ENCODE measurements at regions not wholly inside any gene's neighbourhood (a gene's known extent, or its start where the extent isn't known, plus 50 kb on each side); places are given as distances from the start of the nearest gene placed in this dataset.

GRCh38 chr21:20311234-20311787 is 686.9 kb upstream of the NCAM2 start:
- no peak for ATAC-seq
- DNase-seq: no peak
- Histone ChIP-seq H3K27me3 (no peaks in the 10 kb centered on the region), H3K9me3 (peaks cover 0 to 27% (median 8%) of the 10 kb centered on the region in 11 donors), H3K27ac (no peak overlapping the region), H3K4me1 (no peaks in the 10 kb centered on the region), H3K4me3 (no peak overlapping the region), H3K36me3 (no peaks in the 10 kb centered on the region)
- WGBS, 2 donors: 71 to 91% methylated on average over 1 of the region's 1 CpG
- no peak for TF ChIP-seq CTCF (IDR thresholded peaks at IDR 0.05)
- intact Hi-C loops (cut with DNase I): no loop called here

- Histone ChIP-seq H3K4me1 (no peaks in the 10 kb centered on the region), H3K36me3 (no peaks in the 10 kb centered on the region), H3K27me3 (no peaks in the 10 kb centered on the region), H3K4me3 (no peak overlapping the region), H3K9me3 (peaks cover 0 to 36% (median 8%) of the 10 kb centered on the region in 11 donors), H3K27ac (no peak overlapping the region)
- TF ChIP-seq CTCF (IDR thresholded peaks at IDR 0.05): no peak
- no peak for ATAC-seq
- no peak for DNase-seq
- intact Hi-C loops (cut with DNase I): no loop called here
- 78 to 81% methylated on average over 3 of the region's 3 CpGs for WGBS, 2 donors
Observed at GRCh38 chr21:20313013-20313412, 685.2 kb upstream of the NCAM2 start.

- DNase-seq (no peak), ATAC-seq (no peak)
- Histone ChIP-seq H3K9me3 (peaks cover 0 to 32% (median 8%) of the 10 kb centered on the region in 11 donors), H3K27ac (no peak overlapping the region), H3K4me1 (no peaks in the 10 kb centered on the region), H3K4me3 (no peak overlapping the region), H3K36me3 (no peaks in the 10 kb centered on the region), H3K27me3 (no peaks in the 10 kb centered on the region)
- WGBS, 2 donors: 90 to 98% methylated on average over 1 of the region's 1 CpG
- TF ChIP-seq CTCF (IDR thresholded peaks at IDR 0.05): no peak
- intact Hi-C loops (cut with DNase I): no loop called here
Observed at GRCh38 chr21:20315042-20315441, 683.2 kb upstream of the NCAM2 start.

- no peaks in the 10 kb centered on the region for H3K27me3 ChIP-seq
- peaks cover 0 to 31% (median 0%) of the 10 kb centered on the region in 11 donors for H3K9me3 ChIP-seq
- no peak for TF ChIP-seq CTCF (IDR thresholded peaks at IDR 0.05)
- H3K27ac ChIP-seq: no peak overlapping the region
- H3K4me1 ChIP-seq: no peaks in the 10 kb centered on the region
- no peak for ATAC-seq
- no peak overlapping the region for H3K4me3 ChIP-seq
- intact Hi-C loops (cut with DNase I): no loop called here
- H3K36me3 ChIP-seq: no peaks in the 10 kb centered on the region
- no peak for DNase-seq
- 89 to 92% methylated on average over 6 of the region's 6 CpGs for WGBS, 2 donors
Observed at GRCh38 chr21:20329636-20330035, 668.6 kb upstream of the NCAM2 start.
